Activated CD8-positive, alpha-beta memory T cell treated with anti-CD3 and anti-CD28 coated beads for 36 hours (primary cell): ENCODE measurements at regions not wholly inside any gene's neighbourhood (a gene's known extent, or its start where the extent isn't known, plus 50 kb on each side); places are given as distances from the start of the nearest gene placed in this dataset.
"Not testable (repeated sequence)": the region's sequence is repeated elsewhere in the genome, so short reads cannot be mapped to it uniquely, and the experiment has no call there.

Experiments used
- CTCF ChIA-PET: fragments of 350-600 bp; sonication (Branson Sonifier 250); formaldehyde crosslinking; loops from one replicate; lab custom pipeline; 2021; ENCODE audit warnings: antibody characterized with exemption; lab: Charles Lee
- POLR2A ChIA-PET: fragments of 350-600 bp; sonication (Branson Sonifier 250); formaldehyde crosslinking; loops from one replicate; lab custom pipeline; 2021; ENCODE audit warnings: antibody characterized with exemption; lab: Charles Lee

DNA sequence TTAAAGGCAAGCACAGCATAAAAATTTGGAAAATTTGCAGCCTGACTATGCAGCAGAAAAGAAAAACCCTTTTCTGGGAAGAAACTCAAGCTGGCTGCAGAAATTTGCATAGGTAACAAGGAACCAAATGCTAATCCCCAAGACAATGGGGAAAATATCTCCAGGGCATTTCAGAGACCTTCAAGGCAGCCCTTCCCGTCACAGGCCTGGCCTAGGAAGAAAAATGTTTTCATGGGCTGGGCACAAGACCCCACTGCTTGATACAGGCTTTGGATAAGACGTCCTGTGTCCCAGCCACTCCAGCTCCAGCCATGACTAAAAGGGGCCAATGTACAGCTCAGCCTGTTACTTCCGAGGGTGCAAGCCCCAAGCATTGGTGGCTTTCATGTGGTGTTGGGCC, 717.6 kb downstream of the TDRD15 start:
- CTCF ChIA-PET: interaction anchor here (0.6 kb wide), 1 partner anchor 162 kb away, joined by 6 read pairs; no protein-coding TSS in a partner anchor
- POLR2A ChIA-PET: no interaction called here

DNA sequence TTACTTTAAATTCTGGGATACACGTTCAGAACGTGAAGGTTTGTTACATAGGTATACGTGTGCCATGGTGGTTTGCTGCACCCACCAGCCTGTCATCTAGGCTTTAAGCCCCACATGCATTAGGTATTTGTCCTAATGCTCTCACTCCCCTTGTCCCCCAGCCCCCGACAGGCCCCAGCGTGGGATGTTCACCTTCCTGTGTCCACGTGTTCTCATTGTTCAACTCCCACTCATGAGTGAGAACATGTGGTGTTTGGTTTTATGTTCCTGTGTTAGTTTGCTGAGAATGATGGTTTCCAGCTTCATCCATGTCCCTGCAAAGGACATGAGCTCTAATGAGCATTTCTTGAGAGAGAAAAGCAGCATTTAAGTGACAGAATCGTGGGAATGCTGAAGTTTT, 726.6 kb downstream of the TDRD15 start:
- CTCF ChIA-PET, POLR2A ChIA-PET: not testable (repeated sequence)

DNA sequence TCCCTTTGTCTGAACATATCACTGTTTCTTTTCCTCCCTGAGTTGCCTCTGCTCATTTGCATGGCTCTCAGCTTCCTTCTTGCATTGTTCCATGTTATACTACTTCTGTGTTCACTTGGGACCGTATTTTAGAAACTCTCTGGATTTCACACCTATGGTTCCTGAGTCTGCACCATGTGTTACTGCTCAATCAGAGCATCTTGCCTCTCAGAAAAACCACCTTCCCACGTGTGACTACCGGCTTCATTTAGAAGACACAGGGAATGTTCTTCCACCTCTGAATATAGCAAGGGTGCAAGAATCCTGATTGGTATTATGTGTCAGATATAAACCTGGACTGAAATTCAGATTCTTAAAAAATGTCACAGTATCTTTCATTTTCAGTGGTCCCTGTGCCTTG, 731.2 kb downstream of the TDRD15 start:
- ChIA-PET POLR2A (no interaction called here), CTCF (no interaction called here)

DNA sequence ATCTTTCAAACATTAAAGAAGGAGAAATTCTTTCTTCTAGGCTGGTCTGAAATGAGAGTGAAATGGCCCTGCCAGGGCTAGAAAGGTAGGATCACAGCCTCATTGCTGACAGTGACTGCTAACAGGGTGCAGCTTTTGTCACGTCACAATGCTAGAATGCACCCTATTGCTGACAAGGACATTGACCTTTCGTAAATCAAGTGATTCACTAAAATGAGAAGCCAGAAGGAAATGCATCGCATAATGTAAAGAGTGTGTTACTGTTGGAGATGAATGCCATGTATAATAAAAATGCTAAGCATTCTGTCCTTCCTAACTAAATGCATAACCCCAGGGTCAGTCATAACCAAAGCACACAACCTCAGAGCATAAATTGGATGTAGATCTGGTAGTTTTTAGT, 732.9 kb downstream of the TDRD15 start:
- ChIA-PET CTCF (no interaction called here), POLR2A (no interaction called here)

DNA sequence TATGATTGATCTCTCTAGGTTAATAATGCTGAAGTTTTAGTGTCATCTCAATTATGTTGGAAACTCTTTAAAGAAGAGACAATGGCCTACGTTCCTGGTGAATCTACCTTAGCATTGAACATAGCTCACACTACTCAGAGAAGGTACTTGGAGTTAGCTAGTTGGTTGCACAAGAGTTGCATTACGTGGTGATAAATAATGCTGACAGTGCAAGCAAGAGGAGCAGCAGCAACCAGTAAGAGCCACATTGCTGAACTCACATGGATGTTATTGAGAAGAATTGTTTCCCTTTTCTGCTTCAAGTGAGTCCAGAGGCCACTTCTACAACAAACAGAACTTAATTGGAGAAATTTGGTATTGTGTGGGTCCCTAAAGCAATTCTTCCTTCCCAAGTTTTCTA, 737.1 kb downstream of the TDRD15 start:
- ChIA-PET CTCF (no interaction called here), POLR2A (no interaction called here)

DNA sequence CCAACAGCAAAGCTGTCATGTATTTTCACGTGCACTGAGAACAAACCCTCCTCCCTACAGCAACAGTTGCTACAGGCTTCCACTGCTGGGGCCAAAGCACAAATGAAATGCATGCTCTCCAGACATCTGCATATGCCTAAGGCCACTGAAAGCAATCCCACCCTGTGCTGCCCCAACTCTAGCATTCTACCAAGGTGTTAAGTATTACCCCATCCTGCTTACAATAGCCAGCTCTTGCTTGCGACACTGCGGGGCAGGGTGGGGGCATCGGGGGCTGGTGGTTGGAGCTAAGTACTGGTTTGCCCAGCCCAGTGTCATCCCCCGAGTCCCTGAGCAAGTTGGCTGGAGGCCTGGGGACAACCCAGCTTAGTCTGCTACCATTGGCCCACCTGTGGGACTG, 742.5 kb downstream of the TDRD15 start:
- CTCF ChIA-PET: no interaction called here
- POLR2A ChIA-PET: no interaction called here

DNA sequence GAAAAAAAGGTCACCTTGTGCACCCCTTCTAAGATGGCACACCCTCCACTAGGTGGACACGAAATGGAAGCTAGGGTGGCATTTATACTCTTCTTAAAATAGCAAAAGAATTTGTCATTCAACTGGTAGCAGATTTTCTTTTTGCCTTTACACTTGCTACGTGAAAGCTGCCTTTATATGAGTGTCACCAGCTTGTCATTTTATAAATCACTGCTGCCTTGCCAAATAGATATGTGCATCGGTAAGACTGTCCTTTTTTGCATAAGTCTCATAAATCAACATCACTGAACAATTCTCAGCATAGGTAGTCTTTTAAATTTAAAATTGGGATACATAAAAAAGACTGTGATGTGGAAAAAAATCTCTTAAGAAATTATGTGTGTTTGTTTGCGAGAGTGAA, 764.1 kb downstream of the TDRD15 start:
- ChIA-PET POLR2A (no interaction called here), CTCF (no interaction called here)

DNA sequence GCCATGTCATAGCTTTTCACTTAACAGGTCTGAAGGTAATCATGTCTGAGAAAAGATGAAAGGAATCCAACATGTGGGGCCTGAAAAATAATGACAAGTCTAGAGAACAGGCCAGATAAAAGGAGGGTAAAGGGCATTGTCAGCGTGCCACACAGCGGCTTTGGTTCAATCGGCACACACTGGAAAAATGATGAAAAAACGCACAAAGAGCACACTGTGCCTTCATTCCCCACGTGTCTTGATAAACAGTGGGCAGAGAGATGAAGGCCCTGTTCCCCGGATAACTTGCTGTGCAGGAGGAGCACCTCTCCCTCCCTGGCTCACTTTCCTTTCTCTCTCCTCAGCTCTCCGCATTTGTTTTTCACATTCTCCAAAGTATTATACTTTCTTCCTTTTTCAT, 766.3 kb downstream of the TDRD15 start:
- ChIA-PET CTCF (no interaction called here), POLR2A (no interaction called here)

DNA sequence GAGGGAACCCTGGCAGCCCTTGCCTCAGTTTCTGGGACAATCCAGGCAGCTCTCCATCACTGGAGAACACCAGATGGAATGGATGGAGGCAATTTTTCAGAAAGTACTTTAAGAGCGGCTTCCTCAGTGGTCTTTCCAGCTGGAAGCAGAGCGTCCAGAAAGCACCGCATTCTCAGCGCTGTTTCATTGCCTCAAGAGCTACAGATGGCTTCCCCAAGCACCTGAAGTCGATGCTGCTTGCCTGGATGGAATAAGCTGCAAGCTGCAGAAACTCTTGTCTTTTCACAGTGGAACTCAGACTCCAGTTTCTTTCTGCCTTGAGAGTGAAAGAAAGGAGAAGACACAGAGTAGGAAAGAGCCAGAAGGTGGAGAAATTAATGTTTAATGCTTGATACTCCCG, 766.9 kb downstream of the TDRD15 start:
- ChIA-PET POLR2A (no interaction called here), CTCF (no interaction called here)

DNA sequence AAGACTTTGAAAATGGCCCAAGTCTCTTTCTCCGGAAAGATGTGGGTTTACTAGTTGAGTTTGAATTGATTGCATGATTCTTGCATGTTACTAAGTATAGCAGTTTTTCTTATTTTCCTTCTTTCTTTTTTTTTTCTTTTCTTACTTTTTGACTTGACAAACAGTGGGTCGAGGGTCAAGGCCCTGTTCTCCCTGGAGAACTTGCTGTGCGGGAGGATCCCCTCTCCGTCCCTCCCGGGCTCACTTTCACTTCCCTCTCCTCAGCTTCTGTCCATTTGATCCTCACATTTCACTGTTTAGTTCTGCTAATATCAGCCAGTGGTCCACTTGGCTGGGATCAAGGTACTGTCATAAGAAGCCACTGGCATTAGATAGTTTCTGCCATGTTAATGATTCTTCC, 767.4 kb downstream of the TDRD15 start:
- CTCF ChIA-PET: no interaction called here

DNA sequence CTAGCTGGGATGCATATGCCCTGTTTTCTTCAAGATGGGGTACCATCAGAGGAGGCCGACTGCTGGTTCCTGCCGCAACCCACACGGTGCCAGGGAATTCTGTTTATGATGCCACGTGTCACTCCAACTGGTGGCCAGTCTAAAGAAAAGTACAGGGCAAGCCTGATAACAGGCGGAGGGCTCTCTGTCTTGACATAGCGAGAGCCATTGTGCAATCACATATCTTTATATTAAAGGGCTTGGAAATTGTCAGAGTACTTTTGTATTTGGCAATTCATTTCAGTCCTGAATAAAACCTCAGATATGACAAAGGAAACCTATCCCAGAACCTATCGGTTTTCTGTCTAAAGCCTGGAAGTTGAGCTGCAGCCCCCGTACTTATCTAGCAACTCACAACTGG, 768.4 kb downstream of the TDRD15 start:
- ChIA-PET POLR2A (no interaction called here), CTCF (no interaction called here)

More for the DNA sequence above, 767.4 kb downstream of the TDRD15 start:
- POLR2A ChIA-PET: no interaction called here

DNA sequence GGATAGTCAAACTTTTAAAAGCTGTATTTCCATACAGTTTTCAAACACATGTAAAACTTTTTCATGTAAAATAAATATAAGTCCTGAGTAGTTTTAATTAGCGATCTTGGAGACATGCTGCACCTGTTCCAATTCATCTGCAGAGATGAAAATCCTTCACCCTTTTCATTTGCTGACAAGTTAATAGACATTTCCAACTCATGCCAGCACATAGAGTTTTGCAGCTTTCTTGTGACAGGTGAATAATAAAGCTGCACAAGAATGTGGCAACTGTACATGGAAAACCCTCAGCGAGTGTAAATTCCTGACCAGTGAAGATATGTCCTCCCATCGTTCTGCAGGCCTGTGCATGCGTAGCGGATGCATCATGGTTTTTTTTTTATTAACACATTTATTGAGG, 771.4 kb downstream of the TDRD15 start:
- ChIA-PET CTCF (no interaction called here), POLR2A (no interaction called here)

DNA sequence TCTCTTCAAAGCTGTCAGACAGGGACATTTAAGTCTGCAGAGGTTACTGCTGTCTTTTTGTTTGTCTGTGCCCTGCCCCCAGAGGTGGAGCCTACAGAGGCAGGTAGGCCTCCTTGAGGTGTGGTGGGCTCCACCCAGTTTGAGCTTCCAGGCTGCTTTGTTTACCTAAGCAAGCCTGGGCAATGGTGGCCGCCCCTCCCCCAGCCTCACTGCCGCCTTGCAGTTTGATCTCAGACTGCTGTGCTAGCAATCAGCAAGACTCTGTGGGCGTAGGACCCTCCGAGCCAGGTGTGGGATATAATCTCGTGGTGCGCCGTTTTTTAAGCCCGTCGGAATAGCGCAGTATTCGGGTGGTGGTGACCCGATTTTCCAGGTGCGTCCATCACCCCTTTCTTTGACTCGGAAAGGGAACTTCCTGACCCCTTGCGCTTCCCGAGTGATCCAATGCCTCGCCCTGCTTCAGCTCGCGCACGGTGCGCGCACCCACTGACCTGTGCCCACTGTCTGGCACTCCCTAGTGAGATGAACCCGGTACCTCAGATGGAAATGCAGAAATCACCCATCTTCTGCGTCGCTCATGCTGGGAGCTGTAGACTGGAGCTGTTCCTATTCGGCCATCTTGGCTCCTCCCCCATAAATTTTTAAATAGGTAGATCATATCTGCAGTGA, 785.1 kb downstream of the TDRD15 start:
- POLR2A ChIA-PET, CTCF ChIA-PET: not testable (repeated sequence)

DNA sequence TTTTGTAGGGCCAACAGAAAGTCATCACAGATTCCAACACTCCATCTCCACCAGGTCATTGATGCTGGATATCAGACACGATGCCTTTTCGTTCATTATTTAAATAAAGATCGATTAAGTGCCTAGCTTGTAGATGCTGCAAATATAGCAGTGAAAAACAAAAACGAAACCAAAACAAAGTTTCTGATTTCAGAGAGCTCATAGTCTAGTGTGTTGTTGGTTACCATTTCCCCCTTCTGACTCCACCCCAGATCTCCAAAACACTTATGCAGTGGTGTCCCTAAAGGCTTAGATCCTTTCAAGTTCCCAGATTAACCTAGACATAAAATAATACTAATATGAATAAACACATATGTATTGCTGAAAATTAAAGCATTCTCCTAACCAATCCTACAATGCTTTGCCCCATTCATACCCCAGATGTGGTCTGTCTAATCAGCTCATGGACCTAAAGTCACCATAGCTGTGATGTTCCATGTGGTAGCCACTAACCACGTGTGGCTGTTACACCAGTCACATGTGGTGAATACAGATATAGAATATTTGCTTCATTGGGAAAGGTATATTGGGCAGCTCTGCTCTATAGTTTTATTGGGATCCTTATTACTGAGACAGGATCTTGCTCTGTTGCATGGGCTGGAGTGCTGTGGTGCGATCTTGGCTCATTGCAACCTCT, 787.2 kb downstream of the TDRD15 start:
- CTCF ChIA-PET: no interaction called here
- POLR2A ChIA-PET: no interaction called here

DNA sequence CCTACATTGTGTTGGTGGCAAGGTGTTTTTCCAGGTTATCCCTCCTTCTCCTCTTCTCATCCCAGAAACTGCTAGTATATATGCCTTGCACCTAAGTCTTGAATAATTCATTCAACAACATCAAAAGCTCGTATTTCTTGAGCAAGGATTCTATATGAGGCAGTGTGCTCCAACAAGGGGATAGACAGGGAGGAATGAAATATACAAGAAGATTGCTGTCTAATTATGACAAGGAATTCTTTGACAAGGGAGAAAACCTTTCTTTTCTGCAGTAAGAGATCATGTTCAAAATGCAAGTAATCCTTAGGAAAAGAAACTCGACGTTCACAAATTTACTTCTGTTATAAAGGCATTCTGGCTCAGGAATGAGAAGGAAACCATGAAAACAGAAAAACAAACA, 788.6 kb downstream of the TDRD15 start:
- POLR2A ChIA-PET: no interaction called here
- CTCF ChIA-PET: no interaction called here

DNA sequence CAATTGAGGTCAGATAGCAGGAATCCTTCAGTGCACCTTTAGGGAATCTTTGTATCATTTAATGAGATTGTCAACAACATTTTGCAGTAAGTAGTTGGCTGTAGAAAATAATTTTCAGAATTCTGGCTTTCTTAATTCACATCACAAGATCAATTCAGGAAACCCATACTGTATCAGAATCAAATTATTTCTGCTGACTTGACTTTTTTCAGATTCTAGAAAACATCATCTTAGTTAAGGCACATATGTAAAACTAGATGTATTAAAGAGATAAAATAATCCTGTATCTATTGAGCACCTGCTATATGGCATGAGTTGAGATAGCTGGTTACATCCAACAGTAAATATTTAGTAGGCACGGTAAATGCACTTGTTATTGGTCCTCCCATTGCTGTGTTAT, 791.4 kb downstream of the TDRD15 start:
- ChIA-PET POLR2A (no interaction called here), CTCF (no interaction called here)

DNA sequence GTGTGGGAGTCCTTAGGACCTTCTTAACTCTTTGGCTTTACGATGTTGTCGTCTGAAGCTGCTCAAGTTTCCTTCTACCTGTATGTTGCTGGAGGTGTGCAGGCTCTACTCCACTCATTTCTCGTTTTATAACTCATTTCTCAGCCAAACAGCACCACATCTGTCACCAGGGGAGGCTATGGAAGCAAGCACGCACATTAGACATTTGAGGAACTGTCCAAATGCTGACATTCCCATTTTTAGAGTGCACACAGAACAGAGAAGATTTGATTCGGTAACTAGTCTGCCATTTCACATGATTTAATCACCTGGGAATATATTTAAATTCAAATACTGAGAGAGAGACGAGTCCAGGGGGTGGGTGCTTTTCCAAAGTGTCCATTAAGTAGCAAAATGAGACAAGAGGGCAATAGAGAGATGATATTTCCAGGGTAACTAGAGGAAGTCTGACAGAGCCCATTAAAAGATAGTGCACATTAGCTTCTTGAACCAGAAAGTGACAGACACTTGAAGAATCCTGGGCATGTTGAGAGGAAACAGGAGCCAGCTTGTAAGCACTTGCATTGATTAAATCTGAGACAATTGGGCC, 793.3 kb downstream of the TDRD15 start:
- CTCF ChIA-PET: no interaction called here
- POLR2A ChIA-PET: no interaction called here

DNA sequence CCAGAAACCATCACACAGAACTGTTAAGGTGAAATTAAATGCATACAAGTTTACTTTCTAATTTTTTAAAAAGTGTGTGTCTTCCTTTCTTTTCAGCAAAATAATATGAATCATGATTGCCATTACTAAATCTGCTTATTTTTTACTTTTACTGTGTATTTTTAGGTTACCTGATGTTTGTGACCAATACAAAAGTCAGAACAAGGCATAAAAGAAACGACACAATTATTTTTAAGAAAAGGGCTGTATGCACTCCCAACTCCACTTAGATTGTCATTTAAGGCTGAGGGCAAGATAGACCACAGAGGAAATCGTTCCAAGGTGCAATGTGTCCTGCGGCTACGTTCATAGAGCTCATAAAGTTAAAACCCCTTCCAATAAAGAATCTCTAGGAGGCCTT, 797.0 kb downstream of the TDRD15 start:
- CTCF ChIA-PET: no interaction called here
- POLR2A ChIA-PET: no interaction called here

DNA sequence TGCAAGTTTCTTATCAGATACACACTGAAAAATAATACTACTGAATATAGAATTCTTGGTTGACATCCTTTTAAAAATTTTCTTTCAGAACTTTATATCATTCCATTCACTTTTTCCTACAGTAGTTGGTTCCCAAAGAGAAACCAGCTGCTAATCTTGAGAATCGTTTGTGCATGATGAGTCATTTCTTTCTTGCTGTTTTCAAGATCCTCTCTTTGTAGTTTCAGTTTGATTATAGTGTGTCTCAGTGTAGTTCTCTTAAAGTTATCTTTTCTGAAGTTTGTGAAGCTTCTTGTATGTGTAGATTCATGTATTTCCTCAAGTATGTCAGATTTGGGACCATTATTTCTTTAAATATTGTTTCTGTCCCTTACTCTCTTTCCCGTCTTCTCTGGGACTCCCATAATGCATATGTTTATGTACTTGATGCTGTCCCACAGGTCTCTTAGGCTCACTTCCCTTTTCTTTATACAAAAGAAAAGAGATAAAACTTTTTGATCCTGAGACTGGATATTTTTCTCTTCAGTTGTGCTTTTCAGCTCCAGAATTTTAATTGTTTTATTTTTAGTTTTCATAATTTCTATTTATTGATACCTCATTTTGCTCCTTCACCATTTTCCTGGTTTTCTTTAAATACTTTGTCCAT, 801.0 kb downstream of the TDRD15 start:
- POLR2A ChIA-PET: no interaction called here
- CTCF ChIA-PET: no interaction called here

DNA sequence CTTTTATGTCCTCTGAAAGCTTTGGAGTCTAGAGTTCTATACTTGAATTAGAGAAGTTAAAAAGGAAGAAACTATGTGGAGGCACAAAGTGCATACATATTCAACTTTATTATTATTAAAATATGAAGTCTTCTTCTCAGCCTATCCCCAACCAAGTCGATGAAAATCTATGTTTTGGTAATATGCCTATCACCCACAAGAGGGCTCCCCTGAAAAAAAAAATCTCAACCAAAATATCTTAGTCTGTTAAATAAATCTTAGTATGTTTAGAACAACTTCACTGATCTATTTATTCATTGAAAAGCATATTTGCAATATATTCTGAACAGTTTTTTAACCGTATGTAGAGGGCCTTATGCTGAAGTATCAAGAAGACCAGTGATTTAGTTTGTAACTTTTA, 804.5 kb downstream of the TDRD15 start:
- ChIA-PET CTCF (no interaction called here), POLR2A (no interaction called here)

DNA sequence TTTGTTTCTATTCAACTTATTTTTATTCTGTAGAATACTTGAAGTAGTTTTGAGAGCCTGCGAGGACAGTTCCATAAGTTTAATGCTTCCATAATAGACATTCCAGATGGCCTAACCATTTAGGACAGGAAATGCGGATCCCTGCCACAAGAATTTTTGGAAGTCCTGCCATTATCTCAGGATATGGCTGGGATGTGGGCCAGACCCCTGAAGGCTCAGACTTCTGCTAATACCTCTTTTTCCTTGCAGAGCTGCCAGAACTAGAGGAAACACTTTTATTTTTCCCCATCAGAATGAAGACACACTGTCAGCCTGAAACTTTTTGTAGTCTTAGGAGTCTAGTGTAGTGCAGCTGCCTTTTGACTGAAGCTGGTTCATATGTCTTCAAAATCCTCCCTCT, 806.5 kb downstream of the TDRD15 start:
- ChIA-PET CTCF (no interaction called here), POLR2A (no interaction called here)
